ENCODE measurements at regions not wholly inside any gene's neighbourhood (a gene's known extent, or its start where the extent isn't known, plus 50 kb on each side); places are given as distances from the start of the nearest gene placed in this dataset.

DNA sequence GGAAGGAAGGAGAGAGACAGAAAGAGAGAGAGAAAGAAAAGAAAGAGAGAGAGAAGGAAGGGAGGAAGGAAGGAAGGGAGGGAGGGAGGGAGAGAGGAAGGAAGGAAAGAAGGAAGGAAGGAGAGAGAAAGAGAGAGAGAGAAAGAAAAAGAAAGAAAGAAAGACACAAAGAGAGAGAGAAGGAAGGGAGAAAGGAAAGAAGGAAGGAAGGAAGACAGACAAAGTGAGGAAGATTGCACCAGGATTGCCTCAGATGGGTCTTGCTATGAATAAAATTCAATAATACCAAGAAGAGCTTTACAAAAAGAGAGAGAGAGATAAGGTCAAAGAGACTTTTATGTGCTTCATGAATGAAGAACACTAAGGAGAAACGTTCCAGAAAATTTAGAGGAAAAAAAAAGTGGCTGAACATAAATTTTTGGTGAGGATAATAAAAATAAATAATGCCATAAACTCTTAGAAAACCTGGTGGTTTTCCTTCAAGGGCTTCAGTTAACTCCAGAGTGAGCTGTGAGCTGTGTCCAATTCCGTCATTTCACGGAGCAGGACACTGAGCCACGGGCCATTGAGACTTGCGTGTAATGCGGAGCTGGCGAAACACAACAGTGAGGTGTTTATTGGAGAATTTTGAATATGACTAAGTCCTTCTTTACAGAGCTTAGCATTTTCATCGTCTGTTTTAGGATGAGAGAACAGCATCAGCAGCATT, 72.7 kb upstream of the TNRC6C start:
- no peak overlapping the region for H3K4me3 Mint-ChIP-seq (ENCODE audit: unreplicated experiment)
- no peak overlapping the region for H3K27ac Mint-ChIP-seq (ENCODE audit: unreplicated experiment)
- peaks cover 63% of the 10 kb centered on the region for H3K27me3 Mint-ChIP-seq (ENCODE audit: unreplicated experiment)
- DNase-seq (ENCODE audit: extremely low spot score, unreplicated experiment) = no peak
- peaks cover 21% of the 10 kb centered on the region for H3K4me1 Mint-ChIP-seq (ENCODE audit: unreplicated experiment)
- TF ChIP-seq, protein P1, sequence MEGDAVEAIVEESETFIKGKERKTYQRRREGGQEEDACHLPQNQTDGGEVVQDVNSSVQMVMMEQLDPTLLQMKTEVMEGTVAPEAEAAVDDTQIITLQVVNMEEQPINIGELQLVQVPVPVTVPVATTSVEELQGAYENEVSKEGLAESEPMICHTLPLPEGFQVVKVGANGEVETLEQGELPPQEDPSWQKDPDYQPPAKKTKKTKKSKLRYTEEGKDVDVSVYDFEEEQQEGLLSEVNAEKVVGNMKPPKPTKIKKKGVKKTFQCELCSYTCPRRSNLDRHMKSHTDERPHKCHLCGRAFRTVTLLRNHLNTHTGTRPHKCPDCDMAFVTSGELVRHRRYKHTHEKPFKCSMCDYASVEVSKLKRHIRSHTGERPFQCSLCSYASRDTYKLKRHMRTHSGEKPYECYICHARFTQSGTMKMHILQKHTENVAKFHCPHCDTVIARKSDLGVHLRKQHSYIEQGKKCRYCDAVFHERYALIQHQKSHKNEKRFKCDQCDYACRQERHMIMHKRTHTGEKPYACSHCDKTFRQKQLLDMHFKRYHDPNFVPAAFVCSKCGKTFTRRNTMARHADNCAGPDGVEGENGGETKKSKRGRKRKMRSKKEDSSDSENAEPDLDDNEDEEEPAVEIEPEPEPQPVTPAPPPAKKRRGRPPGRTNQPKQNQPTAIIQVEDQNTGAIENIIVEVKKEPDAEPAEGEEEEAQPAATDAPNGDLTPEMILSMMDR (IDR thresholded peaks at IDR 0.05) = no peak
- H3K9me3 Mint-ChIP-seq (ENCODE audit: unreplicated experiment) = no peaks in the 10 kb centered on the region
- H3K36me3 Mint-ChIP-seq (ENCODE audit: unreplicated experiment) = no peaks in the 10 kb centered on the region

DNA sequence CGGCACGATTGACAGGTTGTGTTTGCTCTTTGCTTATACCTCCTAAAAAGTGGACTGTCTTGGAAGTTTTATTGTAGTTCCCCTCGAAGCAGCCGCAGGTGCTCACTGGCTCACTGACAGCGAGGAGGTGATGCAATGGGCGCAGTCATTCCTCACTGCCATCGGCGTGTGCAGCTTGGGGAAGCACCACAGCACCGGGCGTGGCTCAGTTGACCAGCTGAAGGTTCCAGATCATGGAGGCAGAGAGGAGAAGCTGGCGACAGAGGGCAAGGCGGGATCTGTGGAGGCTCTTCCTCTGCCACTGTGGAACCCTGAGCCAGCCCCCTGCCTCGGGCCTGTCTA, 72.1 kb upstream of the TNRC6C start:
- Mint-ChIP-seq H3K36me3 (ENCODE audit: unreplicated experiment) (no peaks in the 10 kb centered on the region), H3K4me3 (ENCODE audit: unreplicated experiment) (no peak overlapping the region), H3K27me3 (ENCODE audit: unreplicated experiment) (peaks cover 63% of the 10 kb centered on the region), H3K4me1 (ENCODE audit: unreplicated experiment) (peaks cover 17% of the 10 kb centered on the region), H3K27ac (ENCODE audit: unreplicated experiment) (no peak overlapping the region), H3K9me3 (ENCODE audit: unreplicated experiment) (no peaks in the 10 kb centered on the region)
- no peak for DNase-seq (ENCODE audit: extremely low spot score, unreplicated experiment)
- TF ChIP-seq, protein P1 (IDR thresholded peaks at IDR 0.05) = no peak

DNA sequence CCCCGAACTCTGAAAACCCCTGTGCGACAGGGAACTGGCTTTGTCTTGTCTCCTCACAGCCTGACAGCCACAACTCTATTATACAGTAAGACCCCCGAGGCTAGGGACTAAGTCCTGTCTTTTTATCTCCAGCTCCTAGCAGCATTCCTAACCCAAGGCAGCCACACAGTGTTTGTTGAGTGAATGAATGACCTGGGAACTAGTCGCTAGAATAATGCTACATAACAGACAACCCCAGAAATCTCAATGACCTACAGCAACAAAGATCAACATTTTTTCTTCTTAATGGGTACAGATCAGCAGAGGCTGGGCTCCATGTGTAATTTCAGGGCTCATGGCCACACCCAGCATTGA, 71.4 kb upstream of the TNRC6C start:
- DNase-seq (ENCODE audit: extremely low spot score, unreplicated experiment) = no peak
- no peak overlapping the region for H3K4me3 Mint-ChIP-seq (ENCODE audit: unreplicated experiment)
- H3K9me3 Mint-ChIP-seq (ENCODE audit: unreplicated experiment) = no peaks in the 10 kb centered on the region
- TF ChIP-seq, protein P1 (IDR thresholded peaks at IDR 0.05) = no peak
- no peak overlapping the region for H3K27ac Mint-ChIP-seq (ENCODE audit: unreplicated experiment)
- peaks cover 10% of the 10 kb centered on the region for H3K4me1 Mint-ChIP-seq (ENCODE audit: unreplicated experiment)
- no peaks in the 10 kb centered on the region for H3K36me3 Mint-ChIP-seq (ENCODE audit: unreplicated experiment)
- peaks cover 63% of the 10 kb centered on the region for H3K27me3 Mint-ChIP-seq (ENCODE audit: unreplicated experiment)

DNA sequence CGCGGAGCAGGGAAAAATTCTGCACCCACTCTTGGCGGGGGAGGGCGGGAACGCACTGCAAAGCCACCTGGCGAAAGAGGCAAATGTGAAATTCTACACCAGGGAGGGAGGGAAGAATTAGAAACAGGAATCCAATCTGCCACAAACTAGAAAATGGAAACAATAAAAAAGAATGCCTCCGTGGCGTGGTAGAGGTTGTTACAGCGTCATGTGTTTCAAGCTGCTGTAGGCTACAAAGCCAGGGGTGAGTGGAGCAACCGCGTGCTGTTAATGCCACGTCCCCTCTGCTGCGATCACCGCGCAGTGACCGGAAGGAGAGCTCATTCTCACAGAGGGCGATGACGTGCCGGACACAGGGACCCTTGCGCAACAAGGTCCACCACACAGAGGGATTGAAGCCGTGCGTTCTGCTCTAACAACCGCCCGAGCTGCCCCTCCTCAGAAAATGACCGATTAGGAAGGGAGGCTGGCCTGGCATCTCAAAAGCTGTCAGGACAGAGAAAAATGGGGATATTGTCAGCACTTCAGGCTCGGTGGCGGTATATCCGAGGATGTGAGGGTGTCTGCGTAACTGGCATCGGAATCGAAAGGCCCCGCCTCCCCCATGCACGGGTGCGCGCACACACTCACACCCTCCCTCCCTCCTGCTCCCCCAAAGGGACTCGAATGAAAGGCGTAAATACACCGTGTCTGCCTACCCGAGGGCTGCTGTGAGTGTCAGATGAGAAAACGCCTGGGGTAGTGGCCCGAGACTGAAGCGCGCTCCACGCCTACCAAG, 70.8 kb upstream of the TNRC6C start:
- peaks cover 63% of the 10 kb centered on the region for H3K27me3 Mint-ChIP-seq (ENCODE audit: unreplicated experiment)
- no peak overlapping the region for H3K27ac Mint-ChIP-seq (ENCODE audit: unreplicated experiment)
- H3K4me3 Mint-ChIP-seq (ENCODE audit: unreplicated experiment) = peak overlapping the region; percentile 42
- DNase-seq (ENCODE audit: extremely low spot score, unreplicated experiment) = no peak
- H3K4me1 Mint-ChIP-seq (ENCODE audit: unreplicated experiment) = peaks cover 4% of the 10 kb centered on the region
- no peaks in the 10 kb centered on the region for H3K9me3 Mint-ChIP-seq (ENCODE audit: unreplicated experiment)
- H3K36me3 Mint-ChIP-seq (ENCODE audit: unreplicated experiment) = no peaks in the 10 kb centered on the region
- TF ChIP-seq, protein P1 (IDR thresholded peaks at IDR 0.05) = no peak

Data from osteocyte (in vitro differentiated cells).